Loucy (cell line): ENCODE measurements at regions not wholly inside any gene's neighbourhood (a gene's known extent, or its start where the extent isn't known, plus 50 kb on each side); places are given as distances from the start of the nearest gene placed in this dataset.

Experiments
- H2AFZ ChIP-seq: fragments of 200-600 bp; sonication (generic); 2 replicates; pipeline ENCODE4 v1.6.0; 2016; ENCODE audit warnings: antibody characterized with exemption, mild to moderate bottlenecking, low read length, moderate library complexity
- H3F3A ChIP-seq: fragments of 200-600 bp; 2 replicates; pipeline ENCODE4 v1.6.0; 2016; ENCODE audit warnings: antibody characterized with exemption, low read depth, mild to moderate bottlenecking
- H3K27me3 ChIP-seq: fragments of 200-600 bp; sonication (generic); 2 replicates; pipeline ENCODE4 v1.6.1; 2014; ENCODE audit warnings: low read length, mild to moderate bottlenecking; ENCODE audit not compliant: insufficient read depth, poor library complexity, severe bottlenecking
- H3K36me3 ChIP-seq: fragments of 200-600 bp; sonication (generic); 2 replicates; pipeline ENCODE4 v1.6.1; 2016; ENCODE audit warnings: low read length; ENCODE audit not compliant: insufficient read depth
- H3K4me1 ChIP-seq: fragments of 200-600 bp; sonication (generic); 2 replicates; pipeline ENCODE4 v1.5.1; 2014; ENCODE audit warnings: low read length, mild to moderate bottlenecking; ENCODE audit not compliant: insufficient read depth, poor library complexity, severe bottlenecking
- H3K4me2 ChIP-seq: fragments of 200-600 bp; sonication (generic); 2 replicates; pipeline ENCODE4 v1.6.0; 2014; ENCODE audit warnings: antibody characterized with exemption, low read length, low read depth, mild to moderate bottlenecking; ENCODE audit not compliant: poor library complexity, severe bottlenecking
- H3K4me3 ChIP-seq: fragments of 200-600 bp; sonication (generic); 2 replicates; pipeline ENCODE4 v1.5.1; 2014; ENCODE audit warnings: low read length, mild to moderate bottlenecking, mixed read lengths; ENCODE audit not compliant: poor library complexity, severe bottlenecking
- H3K79me2 ChIP-seq: fragments of 200-600 bp; sonication (generic); 2 replicates; pipeline ENCODE4 v1.6.1; 2014; ENCODE audit warnings: low read length; ENCODE audit not compliant: insufficient read depth
- H3K9ac ChIP-seq: fragments of 200-600 bp; sonication (generic); 2 replicates; pipeline ENCODE4 v1.6.0; 2014; ENCODE audit warnings: mild to moderate bottlenecking, low read depth, low read length, moderate library complexity; ENCODE audit not compliant: poor library complexity, severe bottlenecking
- H3K9me2 ChIP-seq: fragments of 200-600 bp; sonication (generic); replicated peaks from 2 replicates; pipeline ENCODE4 v1.6.1; 2016; ENCODE audit warnings: low read depth, low read length, mixed read lengths
- H3K9me3 ChIP-seq: fragments of 200-600 bp; sonication (generic); 2 replicates; pipeline ENCODE4 v1.6.1; 2014; ENCODE audit warnings: mild to moderate bottlenecking, antibody characterized with exemption, low read length, low read depth; ENCODE audit not compliant: insufficient read depth
- H4K20me1 ChIP-seq: fragments of 200-600 bp; sonication (generic); 2 replicates; pipeline ENCODE4 v1.6.0; 2014; ENCODE audit warnings: antibody characterized with exemption, low read length, mild to moderate bottlenecking; ENCODE audit not compliant: insufficient read depth, poor library complexity, severe bottlenecking
- CTCF ChIP-seq: fragments of 200-600 bp; sonication (generic); conservative IDR thresholded peaks from 2 replicates; pipeline ENCODE4 v1.5.1; 2014; ENCODE audit warnings: mild to moderate bottlenecking, antibody characterized with exemption, low read length
- EZH2phosphoT487 ChIP-seq: fragments of 200-600 bp; IDR thresholded peaks from 2 replicates; pipeline ENCODE4 v1.6.1; 2018; ENCODE audit warnings: antibody characterized with exemption, mild to moderate bottlenecking, moderate library complexity, borderline replicate concordance

- Histone ChIP-seq H3K4me2 (no peak overlapping the region), H4K20me1 (no peaks in the 10 kb centered on the region), H3K9ac (no peak overlapping the region)
Observed at GRCh38 chr11:92820860-92821259, 148.6 kb upstream of the MTNR1B start.

DNA sequence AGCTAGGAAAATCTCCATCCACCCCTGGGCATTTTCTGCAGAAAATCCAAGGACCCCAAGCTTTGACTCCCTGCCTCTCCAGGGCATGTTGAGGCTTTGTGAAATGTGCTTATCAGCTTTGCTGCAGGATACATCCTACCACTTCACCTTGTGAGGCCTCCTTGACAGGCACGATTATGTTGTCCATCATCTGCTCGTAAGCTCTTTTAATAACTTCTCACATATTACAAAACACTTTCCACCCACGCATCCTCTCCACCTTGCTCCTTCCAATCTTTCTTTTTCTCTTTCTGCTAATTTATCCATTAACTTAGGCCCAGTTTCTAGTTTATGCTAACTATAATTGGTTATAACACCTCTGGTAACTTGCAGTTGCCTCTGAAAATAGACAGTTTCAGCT, 147.0 kb upstream of the MTNR1B start:
- H4K20me1 ChIP-seq = no peaks in the 10 kb centered on the region
- H3F3A ChIP-seq = no peaks in the 10 kb centered on the region
- H3K4me2 ChIP-seq = no peak overlapping the region
- no peaks in the 10 kb centered on the region for H3K36me3 ChIP-seq
- no peak overlapping the region for H3K9ac ChIP-seq
- H3K4me3 ChIP-seq = no peak overlapping the region
- no peaks in the 10 kb centered on the region for H3K9me3 ChIP-seq
- H2AFZ ChIP-seq = no peak overlapping the region
- H3K9me2 ChIP-seq = no peaks in the 10 kb centered on the region
- no peaks in the 10 kb centered on the region for H3K27me3 ChIP-seq
- no peaks in the 10 kb centered on the region for H3K79me2 ChIP-seq
- TF ChIP-seq CTCF (no peak), EZH2phosphoT487 (no peak)
- no peaks in the 10 kb centered on the region for H3K4me1 ChIP-seq

More at GRCh38 chr11:92820860-92821259, 148.6 kb upstream of the MTNR1B start:
- Histone ChIP-seq H3K4me1 (no peaks in the 10 kb centered on the region), H2AFZ (no peak overlapping the region), H3K4me3 (no peak overlapping the region), H3K79me2 (no peaks in the 10 kb centered on the region), H3F3A (no peaks in the 10 kb centered on the region), H3K9me2 (no peaks in the 10 kb centered on the region), H3K9me3 (no peaks in the 10 kb centered on the region), H3K27me3 (no peaks in the 10 kb centered on the region), H3K36me3 (no peaks in the 10 kb centered on the region)
- no peak for TF ChIP-seq EZH2phosphoT487
- TF ChIP-seq CTCF = no peak

DNA sequence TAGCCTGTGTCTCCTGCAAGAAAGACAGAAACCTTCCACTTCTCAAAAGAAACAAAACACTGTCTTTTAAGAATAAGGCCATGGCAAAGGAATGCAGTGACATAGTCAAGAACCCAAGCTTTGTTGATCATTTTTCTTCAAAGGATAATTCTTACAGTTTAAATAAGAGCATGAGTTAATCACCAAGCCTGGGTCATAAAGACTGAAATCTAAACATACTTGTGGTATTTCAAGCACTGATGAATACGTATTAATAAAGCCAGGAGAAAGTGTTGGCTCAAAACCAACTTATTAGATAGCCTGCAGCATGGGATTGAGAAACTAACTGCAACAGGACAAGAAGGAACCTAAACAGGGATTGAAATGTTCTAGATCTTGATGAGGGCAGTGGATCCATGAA, 143.3 kb upstream of the MTNR1B start:
- Histone ChIP-seq H3F3A (no peaks in the 10 kb centered on the region), H3K9me2 (no peaks in the 10 kb centered on the region), H3K9me3 (no peaks in the 10 kb centered on the region), H3K9ac (no peak overlapping the region), H2AFZ (no peak overlapping the region), H3K4me2 (no peak overlapping the region), H3K4me1 (no peaks in the 10 kb centered on the region), H3K36me3 (no peaks in the 10 kb centered on the region), H3K27me3 (no peaks in the 10 kb centered on the region), H3K4me3 (no peak overlapping the region), H3K79me2 (no peaks in the 10 kb centered on the region), H4K20me1 (no peaks in the 10 kb centered on the region)
- no peak for TF ChIP-seq CTCF
- TF ChIP-seq EZH2phosphoT487 = no peak
